Spinal cord (tissue), 9 donors: ENCODE measurements at regions not wholly inside any gene's neighbourhood (a gene's known extent, or its start where the extent isn't known, plus 50 kb on each side); places are given as distances from the start of the nearest gene placed in this dataset.

ENCODE experiments used
- DNase-seq, 6 donors: peaks; one replicate each; pipeline versions ENCODE4 v3.0.0 to v3.0.0-alpha.2; 2013 to 2015; ENCODE audit warnings: low spot score in 6 of 6, low read depth in 4 of 6
- H3K27ac ChIP-seq: one replicate; pipeline ENCODE4 v1.5.1; 2013; ENCODE audit warnings: low read depth, low read length, control low read depth
- H3K27me3 ChIP-seq: one replicate; pipeline ENCODE4 v1.6.1; 2013; ENCODE audit warnings: low read length; ENCODE audit not compliant: control insufficient read depth, insufficient read depth
- H3K36me3 ChIP-seq: one replicate; pipeline ENCODE4 v1.6.1; 2013; ENCODE audit warnings: low read length; ENCODE audit not compliant: control insufficient read depth, insufficient read depth
- H3K4me1 ChIP-seq: one replicate; pipeline ENCODE4 v1.6.1; 2013; ENCODE audit warnings: low read length; ENCODE audit not compliant: control insufficient read depth, insufficient read depth
- H3K4me3 ChIP-seq: one replicate; pipeline ENCODE4 v1.5.1; 2013; ENCODE audit warnings: low read depth, low read length, control low read depth
- H3K9me3 ChIP-seq: one replicate; pipeline ENCODE4 v1.6.1; 2013; ENCODE audit warnings: low read length; ENCODE audit not compliant: control insufficient read depth, insufficient read depth
- WGBS: methylation state at CpG from one replicate; pipeline ENCODE4 v1.1.5; 2013; ENCODE audit warnings: missing lambda C conversion rate; ENCODE audit not compliant: insufficient coverage; 5-methylcytosine and 5-hydroxymethylcytosine counted together
- donor health status: healthy.

- Histone ChIP-seq H3K4me3 (no peak overlapping the region), H3K36me3 (no peaks in the 10 kb centered on the region), H3K27ac (no peak overlapping the region), H3K9me3 (peaks cover 1% of the 10 kb centered on the region), H3K27me3 (no peaks in the 10 kb centered on the region), H3K4me1 (no peaks in the 10 kb centered on the region)
- DNase-seq = no peak
- WGBS = no CpG with 5 or more reads among the region's 1 CpG
These were observed 437.1 kb downstream of the PRR16 start for GRCh38 chr5:120901199-120901598.

GRCh38 chr5:120907953-120908352 is 443.9 kb downstream of the PRR16 start:
- no peaks in the 10 kb centered on the region for H3K36me3 ChIP-seq
- H3K9me3 ChIP-seq = peaks cover 1% of the 10 kb centered on the region
- no peak overlapping the region for H3K4me3 ChIP-seq
- no peaks in the 10 kb centered on the region for H3K4me1 ChIP-seq
- no peak overlapping the region for H3K27ac ChIP-seq
- peak in 1 of 6 donors; percentile 70 for DNase-seq
- H3K27me3 ChIP-seq = no peaks in the 10 kb centered on the region
- no CpG with 5 or more reads among the region's 1 CpG for WGBS

GRCh38 chr5:120910629-120911028 is 446.5 kb downstream of the PRR16 start:
- Histone ChIP-seq H3K27me3 (no peaks in the 10 kb centered on the region), H3K9me3 (no peaks in the 10 kb centered on the region), H3K4me1 (no peaks in the 10 kb centered on the region), H3K27ac (no peak overlapping the region), H3K4me3 (no peak overlapping the region), H3K36me3 (no peaks in the 10 kb centered on the region)
- DNase-seq = no peak
- 63% methylated on average over 1 of the region's 1 CpG for WGBS

- 53% methylated on average over 1 of the region's 2 CpGs for WGBS
- H3K4me1 ChIP-seq = no peaks in the 10 kb centered on the region
- H3K4me3 ChIP-seq = no peak overlapping the region
- H3K27ac ChIP-seq = no peak overlapping the region
- no peaks in the 10 kb centered on the region for H3K9me3 ChIP-seq
- no peak for DNase-seq
- no peaks in the 10 kb centered on the region for H3K36me3 ChIP-seq
- no peaks in the 10 kb centered on the region for H3K27me3 ChIP-seq
These were observed 449.3 kb downstream of the PRR16 start for GRCh38 chr5:120913396-120913795.

- H3K27me3 ChIP-seq = no peaks in the 10 kb centered on the region
- WGBS = no CpG with 5 or more reads among the region's 1 CpG
- no peaks in the 10 kb centered on the region for H3K36me3 ChIP-seq
- H3K27ac ChIP-seq = no peak overlapping the region
- H3K9me3 ChIP-seq = no peaks in the 10 kb centered on the region
- no peaks in the 10 kb centered on the region for H3K4me1 ChIP-seq
- H3K4me3 ChIP-seq = no peak overlapping the region
- DNase-seq = peak in 2 of 6 donors; percentile 20 to 70
These were observed 453.2 kb downstream of the PRR16 start for GRCh38 chr5:120917214-120917758.

- Histone ChIP-seq H3K36me3 (no peaks in the 10 kb centered on the region), H3K27me3 (no peaks in the 10 kb centered on the region), H3K27ac (no peak overlapping the region), H3K9me3 (no peaks in the 10 kb centered on the region), H3K4me1 (no peaks in the 10 kb centered on the region), H3K4me3 (no peak overlapping the region)
- no peak for DNase-seq
- WGBS = no CpG with 5 or more reads among the region's 2 CpGs
These were observed 454.9 kb downstream of the PRR16 start for GRCh38 chr5:120919017-120919416.

- 100% methylated on average over 1 of the region's 3 CpGs for WGBS
- no peaks in the 10 kb centered on the region for H3K4me1 ChIP-seq
- DNase-seq = no peak
- H3K27ac ChIP-seq = no peak overlapping the region
- H3K36me3 ChIP-seq = no peaks in the 10 kb centered on the region
- no peaks in the 10 kb centered on the region for H3K27me3 ChIP-seq
- no peak overlapping the region for H3K4me3 ChIP-seq
- no peaks in the 10 kb centered on the region for H3K9me3 ChIP-seq
These were observed 458.9 kb downstream of the PRR16 start for GRCh38 chr5:120923026-120923425.

- WGBS = 100% methylated on average over 1 of the region's 1 CpG
- H3K27ac ChIP-seq = no peak overlapping the region
These were observed 462.4 kb downstream of the PRR16 start for GRCh38 chr5:120926471-120926870.

GRCh38 chr5:120927950-120928530 is 463.9 kb downstream of the PRR16 start:
- H3K27me3 ChIP-seq = no peaks in the 10 kb centered on the region
- no peak overlapping the region for H3K27ac ChIP-seq
- H3K4me3 ChIP-seq = no peak overlapping the region
- no peaks in the 10 kb centered on the region for H3K36me3 ChIP-seq
- peak in 1 of 6 donors; percentile 50 for DNase-seq
- no peaks in the 10 kb centered on the region for H3K9me3 ChIP-seq
- no peaks in the 10 kb centered on the region for H3K4me1 ChIP-seq

More at GRCh38 chr5:120926471-120926870, 462.4 kb downstream of the PRR16 start:
- no peak for DNase-seq
- H3K4me3 ChIP-seq = no peak overlapping the region
- H3K4me1 ChIP-seq = no peaks in the 10 kb centered on the region
- H3K36me3 ChIP-seq = no peaks in the 10 kb centered on the region
- H3K27me3 ChIP-seq = no peaks in the 10 kb centered on the region
- no peaks in the 10 kb centered on the region for H3K9me3 ChIP-seq

GRCh38 chr5:120932480-120932879 is 468.4 kb downstream of the PRR16 start:
- Histone ChIP-seq H3K4me3 (no peak overlapping the region), H3K36me3 (no peaks in the 10 kb centered on the region)
- DNase-seq = no peak

More at GRCh38 chr5:120932480-120932879, 468.4 kb downstream of the PRR16 start:
- Histone ChIP-seq H3K27ac (no peak overlapping the region), H3K4me1 (no peaks in the 10 kb centered on the region), H3K27me3 (no peaks in the 10 kb centered on the region), H3K9me3 (no peaks in the 10 kb centered on the region)
